ENCODE measurements at regions not wholly inside any gene's neighbourhood (a gene's known extent, or its start where the extent isn't known, plus 50 kb on each side); places are given as distances from the start of the nearest gene placed in this dataset.

- Histone ChIP-seq H3K4me1 (ENCODE audit: control insufficient read depth, insufficient read depth, low read length) (peaks cover 20% of the 10 kb centered on the region), H3K9me3 (ENCODE audit: control insufficient read depth, low read length) (no peaks in the 10 kb centered on the region), H3K27me3 (replicated peaks; ENCODE audit: control insufficient read depth, insufficient read depth, low read length) (no peaks in the 10 kb centered on the region), H3K36me3 (ENCODE audit: control insufficient read depth, insufficient read depth, low read length, severe bottlenecking) (no peaks in the 10 kb centered on the region), H3K9ac (ENCODE audit: low read length) (no peak overlapping the region), H3K4me3 (ENCODE audit: low read length) (no peak overlapping the region)
- no peak for DNase-seq (ENCODE audit: low read depth)
Observed at GRCh38 chr2:188851311-188851710, 122.9 kb upstream of the COL3A1 start.

- Histone ChIP-seq H3K27me3 (replicated peaks; ENCODE audit: control insufficient read depth, insufficient read depth, low read length) (no peaks in the 10 kb centered on the region), H3K9me3 (ENCODE audit: control insufficient read depth, low read length) (no peaks in the 10 kb centered on the region), H3K36me3 (ENCODE audit: control insufficient read depth, insufficient read depth, low read length, severe bottlenecking) (no peaks in the 10 kb centered on the region), H3K4me3 (ENCODE audit: low read length) (no peak overlapping the region), H3K4me1 (ENCODE audit: control insufficient read depth, insufficient read depth, low read length) (peaks cover 20% of the 10 kb centered on the region), H3K9ac (ENCODE audit: low read length) (no peak overlapping the region)
- no peak for DNase-seq (ENCODE audit: low read depth)
Observed at GRCh38 chr2:188851826-188852225, 122.3 kb upstream of the COL3A1 start.

GRCh38 chr2:188852772-188853171 lies 121.4 kb upstream of the COL3A1 start:
- no peaks in the 10 kb centered on the region for H3K9me3 ChIP-seq (ENCODE audit: control insufficient read depth, low read length)
- peak overlapping the region; percentile 40 for H3K4me3 ChIP-seq (ENCODE audit: low read length)
- H3K36me3 ChIP-seq (ENCODE audit: control insufficient read depth, insufficient read depth, low read length, severe bottlenecking), result no peaks in the 10 kb centered on the region
- H3K4me1 ChIP-seq (ENCODE audit: control insufficient read depth, insufficient read depth, low read length), result peaks cover 20% of the 10 kb centered on the region
- DNase-seq (ENCODE audit: low read depth), result peak; percentile 55
- H3K27me3 ChIP-seq (replicated peaks; ENCODE audit: control insufficient read depth, insufficient read depth, low read length), result no peaks in the 10 kb centered on the region
- H3K9ac ChIP-seq (ENCODE audit: low read length), result peak overlapping the region; percentile 24

GRCh38 chr2:188853307-188853706 lies 120.9 kb upstream of the COL3A1 start:
- DNase-seq (ENCODE audit: low read depth), result peak; percentile 95
- H3K36me3 ChIP-seq (ENCODE audit: control insufficient read depth, insufficient read depth, low read length, severe bottlenecking), result no peaks in the 10 kb centered on the region
- no peaks in the 10 kb centered on the region for H3K9me3 ChIP-seq (ENCODE audit: control insufficient read depth, low read length)
- peaks cover 20% of the 10 kb centered on the region for H3K4me1 ChIP-seq (ENCODE audit: control insufficient read depth, insufficient read depth, low read length)
- H3K9ac ChIP-seq (ENCODE audit: low read length), result peak overlapping the region; percentile 24
- no peaks in the 10 kb centered on the region for H3K27me3 ChIP-seq (replicated peaks; ENCODE audit: control insufficient read depth, insufficient read depth, low read length)
- peak overlapping the region; percentile 40 for H3K4me3 ChIP-seq (ENCODE audit: low read length)

GRCh38 chr2:188865681-188866080 lies 108.5 kb upstream of the COL3A1 start:
- H3K4me3 ChIP-seq (ENCODE audit: low read length), result no peak overlapping the region
- H3K9me3 ChIP-seq (ENCODE audit: control insufficient read depth, low read length), result peaks cover 5% of the 10 kb centered on the region
- H3K9ac ChIP-seq (ENCODE audit: low read length), result no peak overlapping the region
- no peaks in the 10 kb centered on the region for H3K27me3 ChIP-seq (replicated peaks; ENCODE audit: control insufficient read depth, insufficient read depth, low read length)
- H3K36me3 ChIP-seq (ENCODE audit: control insufficient read depth, insufficient read depth, low read length, severe bottlenecking), result no peaks in the 10 kb centered on the region
- peaks cover 18% of the 10 kb centered on the region for H3K4me1 ChIP-seq (ENCODE audit: control insufficient read depth, insufficient read depth, low read length)
- no peak for DNase-seq (ENCODE audit: low read depth)

DNA sequence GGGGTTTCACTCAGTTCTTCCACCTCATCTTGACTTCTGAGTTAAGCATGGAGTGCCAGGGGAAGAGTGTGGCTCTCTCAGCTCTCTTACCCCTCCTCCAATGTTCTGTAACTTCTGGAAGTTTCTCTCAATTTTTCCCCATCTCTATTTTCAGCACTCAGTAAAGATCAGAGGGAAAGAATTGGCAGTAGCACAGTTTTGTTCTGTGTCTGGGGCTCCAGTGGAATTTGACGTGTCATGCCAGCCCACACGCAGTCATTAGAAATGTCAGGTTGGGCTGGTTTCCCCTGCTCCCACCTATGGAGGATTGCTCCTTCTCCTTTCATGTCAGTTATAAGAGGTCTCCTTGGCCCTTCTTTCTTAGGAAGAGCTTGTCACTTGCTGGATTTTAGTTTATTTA lies 104.6 kb upstream of the COL3A1 start:
- Histone ChIP-seq H3K36me3 (ENCODE audit: control insufficient read depth, insufficient read depth, low read length, severe bottlenecking) (no peaks in the 10 kb centered on the region), H3K4me3 (ENCODE audit: low read length) (no peak overlapping the region), H3K27me3 (replicated peaks; ENCODE audit: control insufficient read depth, insufficient read depth, low read length) (no peaks in the 10 kb centered on the region), H3K9me3 (ENCODE audit: control insufficient read depth, low read length) (peaks cover 5% of the 10 kb centered on the region), H3K9ac (ENCODE audit: low read length) (no peak overlapping the region), H3K4me1 (ENCODE audit: control insufficient read depth, insufficient read depth, low read length) (peaks cover 19% of the 10 kb centered on the region)
- DNase-seq (ENCODE audit: low read depth), result peak; percentile 41

DNA sequence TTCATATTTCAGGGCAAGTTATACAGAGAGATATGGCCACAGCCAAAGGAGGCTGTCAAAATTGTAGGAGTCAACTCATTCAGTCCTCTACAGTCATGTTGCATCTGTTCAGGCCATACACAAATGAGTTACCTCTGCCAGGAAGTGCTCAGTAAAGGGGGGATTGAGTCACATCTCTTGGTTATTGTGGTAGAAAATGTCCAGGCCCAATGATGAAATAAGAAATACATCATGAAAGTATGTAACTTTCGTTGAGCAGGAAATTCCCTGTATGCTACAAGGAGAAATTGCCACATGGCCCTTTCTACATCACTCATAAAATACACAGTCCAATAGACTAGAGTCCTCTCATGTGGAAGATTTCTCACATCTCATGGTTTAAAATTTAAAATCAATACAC lies 103.9 kb upstream of the COL3A1 start:
- Histone ChIP-seq H3K9me3 (ENCODE audit: control insufficient read depth, low read length) (peaks cover 5% of the 10 kb centered on the region), H3K4me3 (ENCODE audit: low read length) (no peak overlapping the region), H3K9ac (ENCODE audit: low read length) (no peak overlapping the region), H3K4me1 (ENCODE audit: control insufficient read depth, insufficient read depth, low read length) (peaks cover 19% of the 10 kb centered on the region), H3K36me3 (ENCODE audit: control insufficient read depth, insufficient read depth, low read length, severe bottlenecking) (no peaks in the 10 kb centered on the region), H3K27me3 (replicated peaks; ENCODE audit: control insufficient read depth, insufficient read depth, low read length) (no peaks in the 10 kb centered on the region)
- DNase-seq (ENCODE audit: low read depth), result peak; percentile 84

- no peak overlapping the region for H3K4me3 ChIP-seq (ENCODE audit: low read length)
Observed at GRCh38 chr2:188875104-188875503, 99.1 kb upstream of the COL3A1 start.

DNA sequence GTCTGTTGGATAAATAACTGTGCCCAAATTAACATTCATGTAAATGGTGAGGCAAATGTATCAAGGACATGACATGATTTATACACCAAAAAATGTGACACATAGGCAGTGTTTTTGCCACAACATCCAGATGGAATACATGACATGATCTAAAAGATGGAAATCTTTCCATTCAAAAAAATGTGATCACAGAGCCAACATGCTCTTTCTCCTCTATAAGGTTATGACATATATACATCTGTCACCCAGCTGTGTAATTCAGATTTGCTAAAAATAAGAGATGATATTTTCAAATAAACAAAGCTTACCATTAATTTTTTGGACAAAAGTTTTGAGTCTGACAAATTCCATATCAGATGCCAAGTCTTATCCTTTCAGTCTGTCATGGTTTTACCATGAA lies 95.5 kb upstream of the COL3A1 start:
- Histone ChIP-seq H3K27me3 (replicated peaks; ENCODE audit: control insufficient read depth, insufficient read depth, low read length) (no peaks in the 10 kb centered on the region), H3K4me3 (ENCODE audit: low read length) (no peak overlapping the region), H3K9me3 (ENCODE audit: control insufficient read depth, low read length) (no peaks in the 10 kb centered on the region), H3K9ac (ENCODE audit: low read length) (no peak overlapping the region), H3K36me3 (ENCODE audit: control insufficient read depth, insufficient read depth, low read length, severe bottlenecking) (no peaks in the 10 kb centered on the region), H3K4me1 (ENCODE audit: control insufficient read depth, insufficient read depth, low read length) (peaks cover 1% of the 10 kb centered on the region)
- no peak for DNase-seq (ENCODE audit: low read depth)

More at GRCh38 chr2:188875104-188875503, 99.1 kb upstream of the COL3A1 start:
- no peak for DNase-seq (ENCODE audit: low read depth)
- Histone ChIP-seq H3K36me3 (ENCODE audit: control insufficient read depth, insufficient read depth, low read length, severe bottlenecking) (no peaks in the 10 kb centered on the region), H3K9me3 (ENCODE audit: control insufficient read depth, low read length) (no peaks in the 10 kb centered on the region), H3K4me1 (ENCODE audit: control insufficient read depth, insufficient read depth, low read length) (peaks cover 6% of the 10 kb centered on the region), H3K9ac (ENCODE audit: low read length) (no peak overlapping the region), H3K27me3 (replicated peaks; ENCODE audit: control insufficient read depth, insufficient read depth, low read length) (no peaks in the 10 kb centered on the region)

DNA sequence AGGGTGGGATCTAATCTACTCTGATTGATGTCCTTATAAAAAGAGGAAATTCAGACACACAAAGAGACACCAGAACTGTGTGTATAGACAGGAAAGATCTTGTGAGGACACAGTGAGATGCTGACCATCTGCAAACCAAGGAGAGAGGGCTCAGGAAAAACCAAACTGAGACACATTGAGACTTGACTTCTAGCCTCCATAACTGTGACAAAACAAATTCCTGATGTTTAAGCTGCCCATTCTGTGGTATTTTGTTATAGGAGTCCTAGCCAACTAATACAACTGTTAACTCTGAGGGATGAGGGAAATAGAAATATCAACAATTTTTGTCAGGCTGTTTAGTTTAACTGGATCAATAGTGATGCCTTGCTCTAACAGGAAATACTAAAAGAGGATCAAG lies 93.4 kb upstream of the COL3A1 start:
- DNase-seq (ENCODE audit: low read depth), result no peak
- no peak overlapping the region for H3K4me3 ChIP-seq (ENCODE audit: low read length)
- peaks cover 9% of the 10 kb centered on the region for H3K4me1 ChIP-seq (ENCODE audit: control insufficient read depth, insufficient read depth, low read length)
- no peaks in the 10 kb centered on the region for H3K36me3 ChIP-seq (ENCODE audit: control insufficient read depth, insufficient read depth, low read length, severe bottlenecking)
- no peaks in the 10 kb centered on the region for H3K27me3 ChIP-seq (replicated peaks; ENCODE audit: control insufficient read depth, insufficient read depth, low read length)
- no peaks in the 10 kb centered on the region for H3K9me3 ChIP-seq (ENCODE audit: control insufficient read depth, low read length)
- H3K9ac ChIP-seq (ENCODE audit: low read length), result no peak overlapping the region

DNA sequence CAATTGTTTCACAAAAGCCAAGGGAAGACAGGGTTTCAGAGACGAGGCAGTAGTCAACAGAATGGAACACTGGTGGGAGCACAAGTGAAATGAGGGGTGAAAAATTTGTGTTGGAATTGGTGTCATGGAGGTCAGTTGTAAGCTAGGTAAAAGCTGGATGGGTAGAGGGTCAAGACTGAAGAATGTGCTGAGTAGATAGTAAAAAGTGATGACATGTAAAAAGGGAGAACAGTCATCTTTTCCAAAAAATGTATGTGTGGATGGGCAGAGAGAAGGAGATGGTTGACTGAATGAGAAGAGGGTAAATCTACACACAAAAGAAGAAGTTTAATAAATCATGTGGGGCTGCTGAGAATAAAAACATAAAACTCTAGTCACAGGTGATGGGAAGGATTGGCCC lies 92.7 kb upstream of the COL3A1 start:
- no peaks in the 10 kb centered on the region for H3K9me3 ChIP-seq (ENCODE audit: control insufficient read depth, low read length)
- H3K4me3 ChIP-seq (ENCODE audit: low read length), result no peak overlapping the region
- no peak overlapping the region for H3K9ac ChIP-seq (ENCODE audit: low read length)
- H3K36me3 ChIP-seq (ENCODE audit: control insufficient read depth, insufficient read depth, low read length, severe bottlenecking), result no peaks in the 10 kb centered on the region
- H3K27me3 ChIP-seq (replicated peaks; ENCODE audit: control insufficient read depth, insufficient read depth, low read length), result no peaks in the 10 kb centered on the region
- DNase-seq (ENCODE audit: low read depth), result no peak
- peaks cover 9% of the 10 kb centered on the region for H3K4me1 ChIP-seq (ENCODE audit: control insufficient read depth, insufficient read depth, low read length)

DNA sequence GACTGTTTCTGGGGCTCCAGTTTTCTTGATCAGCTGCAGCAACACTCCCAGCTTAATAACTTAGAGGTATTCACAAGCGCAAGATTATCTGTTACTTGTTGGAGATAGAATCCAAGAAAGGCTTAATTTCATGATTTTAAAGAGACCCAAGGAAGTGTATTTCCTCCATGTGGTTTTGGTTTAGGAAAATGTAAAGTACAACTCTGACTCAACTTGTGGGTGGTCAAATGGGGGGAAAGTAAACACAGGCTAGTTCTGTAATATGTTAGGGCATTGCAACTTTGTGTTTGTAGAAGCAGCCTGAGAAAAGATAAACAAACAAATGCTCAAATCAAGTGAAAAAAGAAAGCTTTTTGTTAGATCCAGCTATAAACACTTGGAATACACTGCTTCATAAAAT lies 90.1 kb upstream of the COL3A1 start:
- Histone ChIP-seq H3K9ac (ENCODE audit: low read length) (peak overlapping the region; percentile 53), H3K36me3 (ENCODE audit: control insufficient read depth, insufficient read depth, low read length, severe bottlenecking) (no peaks in the 10 kb centered on the region), H3K9me3 (ENCODE audit: control insufficient read depth, low read length) (peaks cover 6% of the 10 kb centered on the region), H3K4me3 (ENCODE audit: low read length) (no peak overlapping the region), H3K27me3 (replicated peaks; ENCODE audit: control insufficient read depth, insufficient read depth, low read length) (no peaks in the 10 kb centered on the region), H3K4me1 (ENCODE audit: control insufficient read depth, insufficient read depth, low read length) (peaks cover 9% of the 10 kb centered on the region)
- peak; percentile 83 for DNase-seq (ENCODE audit: low read depth)
